Fibroblast of lung (primary cell): ENCODE measurements at regions not wholly inside any gene's neighbourhood (a gene's known extent, or its start where the extent isn't known, plus 50 kb on each side); places are given as distances from the start of the nearest gene placed in this dataset.

ENCODE experiments used
- DNase-seq, 2 donors: peaks; one replicate each; pipeline versions ENCODE4 v3.0.0 to v3.0.0-alpha.2; 2010; ENCODE audit warnings: low read depth in 2 of 2
- H2AFZ ChIP-seq: 2 replicates; pipeline ENCODE4 v1.5.1; 2012; ENCODE audit warnings: low read length, control low read depth, inconsistent platforms
- H3K27ac ChIP-seq: 2 replicates; pipeline ENCODE4 v1.5.1; 2011; ENCODE audit warnings: low read length, control low read depth; ENCODE audit not compliant: insufficient read depth
- H3K27me3 ChIP-seq: 2 replicates; pipeline ENCODE4 v1.5.1; 2011; ENCODE audit warnings: mild to moderate bottlenecking, low read length; ENCODE audit not compliant: control insufficient read depth, insufficient read depth
- H3K36me3 ChIP-seq: 2 replicates; pipeline ENCODE4 v1.5.1; 2011; ENCODE audit warnings: low read length; ENCODE audit not compliant: control insufficient read depth, insufficient read depth
- H3K4me1 ChIP-seq: 2 replicates; pipeline ENCODE4 v1.5.1; 2011; ENCODE audit warnings: low read length; ENCODE audit not compliant: control insufficient read depth, insufficient read depth; ENCODE audit errors: extremely low read depth
- H3K4me2 ChIP-seq: 2 replicates; pipeline ENCODE4 v1.5.1; 2011; ENCODE audit warnings: low read length, control low read depth; ENCODE audit not compliant: insufficient read depth; ENCODE audit errors: extremely low read depth
- H3K4me3 ChIP-seq, 4 experiments: fragments of 200-600 bp in 1 of 4; sonication (generic) in 1 of 4; replicated peaks in 1 of 4; 2 replicates each; pipeline ENCODE4 v1.5.1; 2011 to 2016; ENCODE audit warnings: low read length in 4 of 4, low read depth in 3 of 4, mild to moderate bottlenecking in 3 of 4, control low read depth in 2 of 4, inconsistent platforms in 1 of 4, mixed read lengths in 1 of 4; ENCODE audit not compliant: insufficient read depth in 1 of 4; ENCODE audit errors: control extremely low read depth in 1 of 4
- H3K79me2 ChIP-seq: 2 replicates; pipeline ENCODE4 v1.5.1; 2012; ENCODE audit warnings: mild to moderate bottlenecking, low read length, inconsistent platforms; ENCODE audit not compliant: control insufficient read depth, insufficient read depth
- H3K9ac ChIP-seq: 2 replicates; pipeline ENCODE4 v1.5.1; 2011; ENCODE audit warnings: mild to moderate bottlenecking, low read length, control low read depth; ENCODE audit not compliant: insufficient read depth
- H3K9me3 ChIP-seq: 2 replicates; pipeline ENCODE4 v1.5.1; 2012; ENCODE audit warnings: low read depth, low read length; ENCODE audit not compliant: control insufficient read depth, insufficient read depth
- H4K20me1 ChIP-seq: 2 replicates; pipeline ENCODE4 v1.5.1; 2011; ENCODE audit warnings: low read length; ENCODE audit not compliant: control insufficient read depth, insufficient read depth; ENCODE audit errors: extremely low read depth
- EZH2 ChIP-seq: IDR thresholded peaks from 2 replicates; pipeline ENCODE4 v1.5.1; 2012; ENCODE audit warnings: low read length, control low read depth, mild to moderate bottlenecking; ENCODE audit errors: missing control alignments
- TF ChIP-seq, protein P1 (sequence below), 2 donors: IDR thresholded peaks in 1 of 2; conservative IDR thresholded peaks in 1 of 2; 1 replicate in 1 of 2; 2 replicates in 1 of 2; pipeline ENCODE4 v1.5.1; 2011 to 2012; ENCODE audit warnings: low read length in 2 of 2, control low read depth in 1 of 2, inconsistent platforms in 1 of 2, low read depth in 1 of 2, mild to moderate bottlenecking in 1 of 2

DNA sequence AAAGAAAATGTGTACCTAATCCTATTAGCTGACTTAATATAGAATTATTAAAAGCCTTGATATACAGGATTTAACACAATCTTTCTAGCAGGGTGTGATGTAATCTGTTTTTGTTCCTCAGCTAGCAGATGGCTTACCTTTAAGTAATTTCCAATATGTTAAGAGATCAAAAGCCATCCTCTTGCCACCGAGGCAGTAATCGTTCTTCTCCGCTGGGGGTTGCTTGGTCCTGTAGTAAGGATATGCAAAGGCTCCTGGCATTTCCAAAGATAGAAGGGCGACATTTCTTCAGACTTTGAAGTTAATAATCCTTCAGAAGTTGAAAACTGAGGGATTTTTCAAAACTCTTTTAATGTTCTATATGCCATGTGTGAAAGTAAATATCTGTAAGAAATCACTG lies 156.4 kb downstream of the FZD1 start:
- Histone ChIP-seq H3K36me3 (no peaks in the 10 kb centered on the region), H3K4me3 (no peak overlapping the region), H2AFZ (no peak overlapping the region), H3K4me1 (no peaks in the 10 kb centered on the region), H3K27ac (no peak overlapping the region), H4K20me1 (no peaks in the 10 kb centered on the region), H3K9me3 (no peaks in the 10 kb centered on the region), H3K27me3 (peaks cover 7% of the 10 kb centered on the region), H3K9ac (no peak overlapping the region), H3K79me2 (no peaks in the 10 kb centered on the region), H3K4me2 (no peak overlapping the region)
- DNase-seq, result no peak
- TF ChIP-seq, protein P1, sequence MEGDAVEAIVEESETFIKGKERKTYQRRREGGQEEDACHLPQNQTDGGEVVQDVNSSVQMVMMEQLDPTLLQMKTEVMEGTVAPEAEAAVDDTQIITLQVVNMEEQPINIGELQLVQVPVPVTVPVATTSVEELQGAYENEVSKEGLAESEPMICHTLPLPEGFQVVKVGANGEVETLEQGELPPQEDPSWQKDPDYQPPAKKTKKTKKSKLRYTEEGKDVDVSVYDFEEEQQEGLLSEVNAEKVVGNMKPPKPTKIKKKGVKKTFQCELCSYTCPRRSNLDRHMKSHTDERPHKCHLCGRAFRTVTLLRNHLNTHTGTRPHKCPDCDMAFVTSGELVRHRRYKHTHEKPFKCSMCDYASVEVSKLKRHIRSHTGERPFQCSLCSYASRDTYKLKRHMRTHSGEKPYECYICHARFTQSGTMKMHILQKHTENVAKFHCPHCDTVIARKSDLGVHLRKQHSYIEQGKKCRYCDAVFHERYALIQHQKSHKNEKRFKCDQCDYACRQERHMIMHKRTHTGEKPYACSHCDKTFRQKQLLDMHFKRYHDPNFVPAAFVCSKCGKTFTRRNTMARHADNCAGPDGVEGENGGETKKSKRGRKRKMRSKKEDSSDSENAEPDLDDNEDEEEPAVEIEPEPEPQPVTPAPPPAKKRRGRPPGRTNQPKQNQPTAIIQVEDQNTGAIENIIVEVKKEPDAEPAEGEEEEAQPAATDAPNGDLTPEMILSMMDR (conservative IDR thresholded peaks at IDR 0.05 in 1 of 2, IDR thresholded peaks at IDR 0.05 in 1 of 2; ENCODE audit: low read depth in 1 of 2, low read length in 2 of 2), result no peak

GRCh38 chr7:91421018-91421417 lies 156.8 kb downstream of the FZD1 start:
- no peaks in the 10 kb centered on the region for H4K20me1 ChIP-seq
- no peaks in the 10 kb centered on the region for H3K36me3 ChIP-seq
- DNase-seq, result no peak
- H3K27me3 ChIP-seq, result peaks cover 7% of the 10 kb centered on the region
- TF ChIP-seq, protein P1 (conservative IDR thresholded peaks at IDR 0.05 in 1 of 2, IDR thresholded peaks at IDR 0.05 in 1 of 2; ENCODE audit: low read depth in 1 of 2, low read length in 2 of 2), result no peak
- TF ChIP-seq EZH2, result no peak
- no peak overlapping the region for H3K4me2 ChIP-seq
- no peak overlapping the region for H3K27ac ChIP-seq
- H3K4me1 ChIP-seq, result no peaks in the 10 kb centered on the region
- no peaks in the 10 kb centered on the region for H3K9me3 ChIP-seq
- H3K79me2 ChIP-seq, result no peaks in the 10 kb centered on the region
- no peak overlapping the region for H3K4me3 ChIP-seq
- no peak overlapping the region for H3K9ac ChIP-seq
- no peak overlapping the region for H2AFZ ChIP-seq

DNA sequence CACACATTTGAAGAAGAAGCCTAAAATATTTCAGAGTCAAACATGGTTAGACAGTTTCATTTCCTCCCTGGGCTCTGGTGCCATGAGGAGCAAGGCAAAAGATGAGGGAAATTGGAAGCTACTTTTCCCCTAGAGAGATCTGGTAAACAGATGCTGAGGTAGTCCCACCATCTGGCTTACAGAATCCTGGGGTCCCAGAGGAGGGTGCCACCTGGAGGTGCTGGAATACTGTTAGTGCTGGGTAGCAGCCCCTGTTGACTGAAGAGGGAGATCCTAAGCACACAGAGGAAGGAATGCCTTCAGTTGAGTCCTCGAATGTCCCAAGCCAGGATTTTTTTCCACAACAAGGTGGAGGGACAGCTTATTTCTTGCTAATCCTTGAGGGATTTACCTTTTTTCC lies 160.1 kb downstream of the FZD1 start:
- Histone ChIP-seq H3K4me2 (no peak overlapping the region), H3K36me3 (no peaks in the 10 kb centered on the region), H4K20me1 (no peaks in the 10 kb centered on the region), H3K4me1 (no peaks in the 10 kb centered on the region), H2AFZ (no peak overlapping the region), H3K4me3 (no peak overlapping the region), H3K9me3 (no peaks in the 10 kb centered on the region), H3K9ac (no peak overlapping the region), H3K27ac (no peak overlapping the region), H3K79me2 (no peaks in the 10 kb centered on the region), H3K27me3 (peaks cover 3% of the 10 kb centered on the region)
- TF ChIP-seq EZH2, result no peak
- no peak for DNase-seq
